ENCODE measurements at regions not wholly inside any gene's neighbourhood (a gene's known extent, or its start where the extent isn't known, plus 50 kb on each side); places are given as distances from the start of the nearest gene placed in this dataset.

DNA sequence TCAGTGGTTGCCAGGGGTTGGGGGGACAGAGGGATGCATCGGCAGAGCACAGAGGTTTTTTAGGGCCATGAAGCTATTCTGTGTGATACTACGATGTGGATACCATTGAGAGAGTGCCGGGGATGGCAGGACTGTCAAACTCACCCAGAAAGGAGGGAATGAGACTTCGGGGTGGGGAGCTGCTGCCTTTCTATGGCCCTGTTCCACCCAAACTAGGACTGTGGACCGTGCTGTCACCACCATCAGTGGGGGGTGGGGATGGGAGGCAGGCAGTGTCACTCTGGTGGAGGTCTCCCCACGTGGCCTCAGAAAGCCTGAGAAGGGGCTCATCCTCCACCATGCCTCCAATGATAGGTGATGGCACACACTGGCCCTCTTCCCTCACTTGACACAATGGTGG is 146.2 kb downstream of the PTPN20 start:
- TF ChIP-seq CTCF (conservative IDR thresholded peaks at IDR 0.05): no peak
- TF ChIP-seq EZH2 (IDR thresholded peaks at IDR 0.05; ENCODE audit: low read depth): no peak
